HG02884 (cell line): ENCODE measurements at regions not wholly inside any gene's neighbourhood (a gene's known extent, or its start where the extent isn't known, plus 50 kb on each side); places are given as distances from the start of the nearest gene placed in this dataset.

Source experiments
- ATAC-seq: cut with Tn5 transposase; IDR thresholded peaks from one replicate; pipeline ENCODE4 v1.9.1; 2021; ENCODE audit warnings: mild to moderate bottlenecking, moderate library complexity; ENCODE audit not compliant: unreplicated experiment

GRCh38 chr3:106773795-106774194 lies 603.4 kb upstream of the CCDC54 start:
- no peak for ATAC-seq

- ATAC-seq = no peak
These were observed 594.0 kb upstream of the CCDC54 start for GRCh38 chr3:106783231-106783630.

GRCh38 chr3:106789276-106789675 lies 588.0 kb upstream of the CCDC54 start:
- no peak for ATAC-seq

- no peak for ATAC-seq
These were observed 584.5 kb upstream of the CCDC54 start for GRCh38 chr3:106792716-106793115.

- ATAC-seq = no peak
These were observed 582.8 kb upstream of the CCDC54 start for GRCh38 chr3:106794442-106794841.

GRCh38 chr3:106795553-106795952 lies 581.7 kb upstream of the CCDC54 start:
- no peak for ATAC-seq

- ATAC-seq = no peak
These were observed 579.8 kb upstream of the CCDC54 start for GRCh38 chr3:106797461-106797860.

GRCh38 chr3:106805625-106806024 lies 571.6 kb upstream of the CCDC54 start:
- no peak for ATAC-seq

GRCh38 chr3:106806964-106807363 lies 570.3 kb upstream of the CCDC54 start:
- no peak for ATAC-seq

- no peak for ATAC-seq
These were observed 568.2 kb upstream of the CCDC54 start for GRCh38 chr3:106809041-106809440.

- ATAC-seq = no peak
These were observed 567.5 kb upstream of the CCDC54 start for GRCh38 chr3:106809623-106810299.

GRCh38 chr3:106810300-106810875 lies 566.9 kb upstream of the CCDC54 start:
- no peak for ATAC-seq

GRCh38 chr3:106811376-106811775 lies 565.9 kb upstream of the CCDC54 start:
- ATAC-seq = no peak

GRCh38 chr3:106813742-106814141 lies 563.5 kb upstream of the CCDC54 start:
- no peak for ATAC-seq

- ATAC-seq = no peak
These were observed 563.0 kb upstream of the CCDC54 start for GRCh38 chr3:106814231-106814630.

- no peak for ATAC-seq
These were observed 560.4 kb upstream of the CCDC54 start for GRCh38 chr3:106816838-106817237.

- ATAC-seq = no peak
These were observed 559.5 kb upstream of the CCDC54 start for GRCh38 chr3:106817706-106818105.

GRCh38 chr3:106819440-106819839 lies 557.8 kb upstream of the CCDC54 start:
- no peak for ATAC-seq

GRCh38 chr3:106820726-106821362 lies 556.4 kb upstream of the CCDC54 start:
- ATAC-seq = no peak

- no peak for ATAC-seq
These were observed 555.4 kb upstream of the CCDC54 start for GRCh38 chr3:106821801-106822200.

GRCh38 chr3:106822204-106822603 lies 555.0 kb upstream of the CCDC54 start:
- no peak for ATAC-seq

GRCh38 chr3:106823701-106824100 lies 553.5 kb upstream of the CCDC54 start:
- no peak for ATAC-seq
